ENCODE measurements at regions not wholly inside any gene's neighbourhood (a gene's known extent, or its start where the extent isn't known, plus 50 kb on each side); places are given as distances from the start of the nearest gene placed in this dataset.

DNA sequence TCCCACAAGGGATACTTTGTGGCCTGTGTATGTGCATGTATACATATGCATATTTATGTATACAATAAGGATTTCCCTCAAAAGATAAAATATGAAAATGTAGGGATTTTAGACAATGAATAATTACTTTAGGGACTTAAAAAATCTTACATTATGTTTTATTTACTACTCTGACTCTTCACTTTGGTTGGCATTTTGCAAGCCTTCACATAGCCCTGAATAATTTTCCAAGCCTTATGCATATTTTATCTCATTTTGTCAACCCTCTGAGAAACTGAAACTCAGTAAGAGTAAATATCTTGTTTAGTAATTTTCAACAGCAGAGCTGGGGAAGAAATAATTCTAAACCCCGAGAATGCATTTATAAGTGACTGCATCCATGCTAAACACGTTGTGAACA lies 153.0 kb upstream of the SLC24A2 start:
- DNase-seq (ENCODE audit: extremely low read depth, low read depth) = no peak

- DNase-seq (ENCODE audit: extremely low read depth, low read depth) = no peak
Observed at GRCh38 chr9:19940811-19941535, 152.1 kb upstream of the SLC24A2 start.

DNA sequence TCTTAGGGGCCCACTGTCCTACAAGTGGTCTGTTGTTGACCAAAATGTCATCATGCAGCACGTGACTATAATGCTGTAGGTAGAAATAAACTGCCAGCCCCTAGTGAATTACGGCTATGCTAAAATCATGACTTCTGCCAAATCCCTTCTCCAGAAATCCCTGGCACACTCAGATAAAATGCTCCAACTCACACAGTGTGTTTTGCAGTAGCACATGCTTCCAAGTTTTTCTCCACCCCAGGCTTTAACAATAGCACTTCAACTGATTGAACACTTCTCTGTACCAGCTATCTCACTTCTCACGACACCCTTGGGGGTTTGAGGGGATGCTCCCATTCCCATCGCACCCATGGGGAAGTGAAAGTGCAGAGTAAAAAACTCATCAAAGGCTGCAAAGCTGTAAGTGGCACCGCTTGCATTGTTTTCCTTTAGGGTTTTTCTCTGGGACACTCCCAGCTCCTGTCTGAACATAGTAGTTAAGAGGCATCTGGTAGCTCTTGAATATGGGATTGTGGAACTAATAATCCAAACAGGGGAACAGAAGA lies 151.0 kb upstream of the SLC24A2 start:
- no peak for DNase-seq (ENCODE audit: extremely low read depth, low read depth)

GRCh38 chr9:19938990-19939733 lies 150.3 kb upstream of the SLC24A2 start:
- DNase-seq (ENCODE audit: extremely low read depth, low read depth) = no peak

- DNase-seq (ENCODE audit: extremely low read depth, low read depth) = no peak
Observed at GRCh38 chr9:19937121-19937520, 148.3 kb upstream of the SLC24A2 start.

DNA sequence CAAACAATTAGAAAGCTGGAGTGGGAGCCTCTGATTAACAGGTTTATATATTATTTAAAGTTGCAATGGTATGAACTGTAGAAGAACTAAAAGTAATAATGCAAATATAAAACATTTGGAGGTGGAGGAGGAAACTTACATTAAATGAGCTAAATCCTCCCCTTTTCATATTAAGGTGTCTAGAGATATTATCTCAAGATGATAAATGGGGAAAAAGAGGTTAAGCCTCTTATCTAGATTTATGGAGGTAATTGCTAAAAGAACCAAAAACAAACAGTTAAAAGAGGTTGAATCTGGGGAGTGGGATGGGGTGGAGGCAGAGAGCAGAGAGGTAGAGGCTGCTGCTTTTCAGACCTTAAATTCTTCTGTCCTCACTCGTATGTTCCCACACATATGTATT lies 147.8 kb upstream of the SLC24A2 start:
- DNase-seq (ENCODE audit: extremely low read depth, low read depth) = no peak

DNA sequence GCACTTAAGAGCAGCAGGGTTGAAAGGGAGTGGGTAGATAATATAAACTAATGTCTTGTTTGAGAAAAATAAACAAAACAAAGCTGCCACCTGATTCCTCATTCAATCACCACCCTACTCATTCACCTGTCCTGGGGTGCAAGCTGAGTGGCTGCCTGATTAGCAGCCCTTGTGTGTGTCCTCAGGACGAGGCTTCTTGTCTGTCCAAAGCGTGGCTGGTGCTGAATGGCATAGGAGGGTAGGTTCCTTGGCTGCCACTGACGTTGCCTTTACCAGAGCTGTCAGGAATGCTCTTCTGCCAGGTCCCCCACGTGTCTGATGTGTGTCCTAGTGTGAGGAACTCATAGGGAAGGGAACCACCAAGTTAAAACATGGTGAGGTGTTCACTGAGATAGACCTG lies 146.6 kb upstream of the SLC24A2 start:
- DNase-seq (ENCODE audit: extremely low read depth, low read depth) = no peak

- DNase-seq (ENCODE audit: extremely low read depth, low read depth) = no peak
Observed at GRCh38 chr9:19934301-19934871, 145.5 kb upstream of the SLC24A2 start.

DNA sequence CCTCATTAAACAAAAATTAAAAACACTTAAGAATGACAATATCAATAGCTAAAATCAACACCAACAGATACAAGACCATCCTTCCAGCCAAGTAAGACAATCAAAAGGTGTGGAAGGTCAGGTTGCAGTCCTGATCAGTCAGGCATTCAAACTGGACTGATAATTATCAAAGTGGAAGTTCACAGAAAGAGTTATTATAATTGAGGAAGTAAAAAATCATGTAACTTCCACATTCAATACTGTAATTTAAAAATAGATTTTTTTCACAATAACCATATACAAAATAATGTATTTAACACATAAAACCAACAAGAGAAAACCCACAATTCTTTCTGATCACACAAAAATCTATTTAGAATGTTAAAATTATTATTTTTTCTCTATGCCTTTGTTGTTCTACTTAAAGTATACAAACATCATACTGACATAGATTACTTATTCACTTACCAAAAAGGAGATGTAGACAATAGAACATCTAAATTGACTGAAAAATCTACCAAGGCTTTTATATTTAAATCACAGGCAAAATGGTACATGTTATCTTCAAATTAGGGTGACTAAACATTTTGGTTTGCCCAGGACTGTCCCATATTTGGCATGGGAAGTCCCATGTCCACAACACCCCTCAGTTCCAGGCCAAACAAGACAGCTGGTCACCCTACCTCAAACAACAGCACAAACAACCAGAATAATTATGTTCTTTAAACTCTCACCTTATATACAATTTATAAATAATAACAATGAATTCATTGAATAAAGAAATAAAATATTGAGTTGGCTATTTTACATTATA lies 142.5 kb upstream of the SLC24A2 start:
- DNase-seq (ENCODE audit: extremely low read depth, low read depth) = no peak

- DNase-seq (ENCODE audit: extremely low read depth, low read depth) = no peak
Observed at GRCh38 chr9:19927560-19927959, 138.7 kb upstream of the SLC24A2 start.

GRCh38 chr9:19926774-19927173 lies 137.9 kb upstream of the SLC24A2 start:
- DNase-seq (ENCODE audit: extremely low read depth, low read depth) = no peak

DNA sequence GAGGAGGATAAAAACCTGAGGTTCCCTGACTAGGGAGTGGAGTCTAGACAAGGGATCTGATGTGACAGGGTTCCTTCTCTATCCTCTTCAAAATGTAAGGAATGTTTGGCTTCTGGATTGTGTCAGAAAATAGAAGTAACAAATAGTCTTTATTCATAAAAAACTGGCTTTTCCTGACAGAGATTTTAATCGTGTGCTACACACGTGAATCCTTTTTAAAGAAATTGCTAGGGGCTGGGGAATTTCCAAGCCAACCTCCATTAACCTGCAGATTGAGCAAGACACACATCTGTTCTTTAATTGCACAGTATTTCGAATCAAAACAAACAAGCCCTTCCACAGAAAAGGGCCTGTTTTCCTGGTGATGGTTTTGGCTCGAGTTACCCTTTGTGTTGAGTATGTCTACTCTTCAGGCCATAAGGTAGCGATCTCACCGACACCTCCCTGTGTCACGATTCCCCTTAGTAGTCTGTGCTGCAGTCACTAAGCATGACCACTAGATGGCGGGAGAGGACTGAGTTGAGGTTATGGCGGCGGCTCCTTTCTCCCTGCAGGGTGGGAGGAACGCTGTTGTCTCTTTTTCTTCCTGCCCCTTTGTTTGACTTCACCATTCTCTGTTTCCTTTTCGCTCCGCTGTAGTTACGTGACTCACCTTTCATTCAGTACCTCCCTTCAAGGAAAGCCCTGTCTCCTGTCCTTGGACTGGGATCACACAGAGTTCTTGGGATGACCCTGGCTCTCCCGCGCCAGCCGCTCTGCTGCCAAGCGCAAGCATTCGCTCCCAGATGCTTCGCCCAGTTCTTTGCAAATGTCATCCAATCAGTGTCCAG lies 137.1 kb upstream of the SLC24A2 start:
- peak; percentile 64 for DNase-seq (ENCODE audit: extremely low read depth, low read depth)

- DNase-seq (ENCODE audit: extremely low read depth, low read depth) = no peak
Observed at GRCh38 chr9:19924080-19924479, 135.2 kb upstream of the SLC24A2 start.

DNA sequence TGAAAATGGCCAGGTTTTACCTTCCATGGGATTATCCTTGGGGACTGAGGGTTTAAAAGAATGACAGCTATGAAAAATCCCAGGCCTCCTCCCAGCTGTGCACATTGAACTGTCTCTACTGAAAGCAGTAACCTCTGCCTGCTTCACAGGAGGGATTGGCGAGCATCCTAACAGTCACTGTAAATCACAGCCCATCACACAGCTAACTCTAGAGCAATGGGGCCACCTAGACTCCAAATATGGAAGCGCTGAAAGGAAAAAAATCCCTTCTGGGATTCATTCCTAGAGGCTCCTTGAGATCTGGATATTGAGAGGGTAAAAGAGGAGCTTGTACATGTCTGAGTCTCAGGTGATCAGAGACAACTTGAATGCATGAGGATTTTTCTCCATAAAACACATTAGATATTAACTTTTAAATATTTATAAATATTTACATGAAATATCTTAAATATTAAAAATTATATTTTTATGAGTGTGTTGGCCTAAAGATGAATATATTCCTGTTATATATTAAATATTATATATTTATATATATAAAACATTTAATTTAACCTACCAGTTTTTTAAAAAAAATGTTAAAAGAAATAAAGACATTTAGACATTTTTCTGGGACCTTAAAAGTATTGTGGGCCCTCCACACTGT lies 133.8 kb upstream of the SLC24A2 start:
- peak; percentile 34 for DNase-seq (ENCODE audit: extremely low read depth, low read depth)

DNA sequence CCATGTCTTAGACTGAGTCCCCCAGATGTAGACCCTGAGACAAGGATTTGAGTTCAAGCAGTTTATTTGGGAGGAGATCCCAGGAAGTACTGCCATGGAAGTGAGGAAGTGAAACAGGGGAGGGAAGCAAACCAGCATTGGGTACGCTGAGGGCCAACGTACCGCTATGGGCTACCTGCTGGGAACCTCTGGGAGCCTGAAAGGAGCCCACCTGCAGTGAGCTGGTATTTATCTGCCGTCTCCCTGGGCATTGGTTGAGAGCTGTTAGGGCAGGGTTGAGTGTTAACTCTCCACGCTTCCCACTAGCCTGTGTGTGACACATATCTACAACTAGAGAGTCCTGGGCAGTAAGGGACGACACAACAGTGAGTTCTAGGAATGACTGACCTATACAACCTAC lies 131.6 kb upstream of the SLC24A2 start:
- DNase-seq (ENCODE audit: extremely low read depth, low read depth) = no peak

GRCh38 chr9:19918630-19919029 lies 129.8 kb upstream of the SLC24A2 start:
- no peak for DNase-seq (ENCODE audit: extremely low read depth, low read depth)

DNA sequence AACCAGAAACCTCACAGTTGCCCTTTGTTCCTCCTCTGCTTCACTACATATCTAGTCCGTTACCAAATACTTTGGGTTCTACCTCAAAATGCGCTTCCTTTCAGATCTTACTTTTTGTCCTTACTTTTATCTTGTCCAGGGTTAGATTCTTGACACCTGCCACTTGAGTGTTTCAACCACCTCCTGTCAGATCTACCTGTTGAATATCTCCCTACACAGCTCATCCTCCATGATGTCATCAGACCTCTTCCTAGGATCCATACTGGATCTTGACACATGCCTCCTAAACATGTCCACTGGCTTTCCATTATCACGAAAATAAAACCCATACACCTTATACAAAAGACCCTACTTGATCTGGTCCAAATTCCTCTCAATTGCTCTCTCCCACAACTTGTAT lies 125.2 kb upstream of the SLC24A2 start:
- no peak for DNase-seq (ENCODE audit: extremely low read depth, low read depth)

DNA sequence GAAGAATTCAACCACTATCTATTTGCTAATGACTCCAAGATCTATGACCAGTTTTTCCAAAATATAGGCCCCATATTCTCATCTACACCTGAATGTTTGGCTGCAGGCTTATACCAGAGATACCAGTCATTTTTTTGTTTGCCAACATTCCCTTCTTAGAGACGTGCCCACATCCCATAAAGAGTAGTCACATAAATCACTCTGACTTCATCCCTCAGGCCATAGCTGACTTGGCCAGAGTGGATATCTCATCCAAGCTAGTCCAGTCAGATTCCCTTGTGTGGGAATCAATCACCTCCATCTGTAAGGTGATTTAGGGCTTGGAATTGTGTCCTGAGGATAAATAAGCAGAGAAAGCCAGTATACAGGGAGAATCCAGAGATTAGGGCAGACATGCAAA lies 124.3 kb upstream of the SLC24A2 start:
- DNase-seq (ENCODE audit: extremely low read depth, low read depth) = no peak

DNA sequence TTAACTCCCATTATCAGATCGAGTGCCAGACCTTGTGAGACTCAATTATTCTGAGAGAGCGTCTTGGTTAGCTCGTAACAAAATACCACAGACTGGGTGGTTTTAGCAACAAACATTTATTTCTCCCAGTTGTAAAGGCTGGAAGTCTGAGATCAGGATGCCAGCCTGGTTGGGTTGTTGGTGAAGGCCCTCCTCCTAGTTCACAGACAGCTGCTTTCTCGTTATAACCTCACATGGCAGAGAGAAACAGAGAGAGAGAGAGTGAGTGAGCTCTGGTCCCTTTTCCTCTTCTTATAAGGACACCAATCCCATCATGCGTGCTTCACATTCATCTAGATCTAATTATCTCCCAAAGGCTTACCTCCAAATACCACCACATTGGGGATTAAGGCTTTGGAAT lies 114.2 kb upstream of the SLC24A2 start:
- no peak for DNase-seq (ENCODE audit: extremely low read depth, low read depth)

DNA sequence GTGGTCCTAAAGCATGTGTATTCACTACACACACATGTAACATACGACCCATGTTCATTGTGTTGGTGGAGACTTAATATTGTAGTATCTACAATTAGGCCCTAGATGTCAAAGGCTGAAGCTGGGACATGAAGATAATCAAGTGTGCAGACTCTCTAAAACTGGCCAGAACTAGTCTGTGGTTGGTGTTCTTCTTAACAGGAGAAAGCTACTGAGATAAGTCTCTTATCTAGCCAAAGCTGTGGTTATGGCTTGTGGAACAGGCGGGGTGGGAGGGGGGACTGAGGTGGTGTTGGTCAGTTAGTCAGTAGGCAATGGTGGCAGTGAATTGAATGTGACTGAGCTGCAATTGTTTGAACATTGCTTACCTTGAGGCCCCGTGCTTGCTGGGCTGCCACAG lies 112.7 kb upstream of the SLC24A2 start:
- no peak for DNase-seq (ENCODE audit: extremely low read depth, low read depth)
